GM12874 (cell line): ENCODE measurements at regions not wholly inside any gene's neighbourhood (a gene's known extent, or its start where the extent isn't known, plus 50 kb on each side); places are given as distances from the start of the nearest gene placed in this dataset.

ENCODE experiments used
- TF ChIP-seq, protein P1 (sequence below): IDR thresholded peaks from 2 replicates; pipeline ENCODE4 v1.5.1; 2011; ENCODE audit warnings: low read depth, mild to moderate bottlenecking, control low read depth, low read length, moderate library complexity; ENCODE audit not compliant: insufficient read depth

DNA sequence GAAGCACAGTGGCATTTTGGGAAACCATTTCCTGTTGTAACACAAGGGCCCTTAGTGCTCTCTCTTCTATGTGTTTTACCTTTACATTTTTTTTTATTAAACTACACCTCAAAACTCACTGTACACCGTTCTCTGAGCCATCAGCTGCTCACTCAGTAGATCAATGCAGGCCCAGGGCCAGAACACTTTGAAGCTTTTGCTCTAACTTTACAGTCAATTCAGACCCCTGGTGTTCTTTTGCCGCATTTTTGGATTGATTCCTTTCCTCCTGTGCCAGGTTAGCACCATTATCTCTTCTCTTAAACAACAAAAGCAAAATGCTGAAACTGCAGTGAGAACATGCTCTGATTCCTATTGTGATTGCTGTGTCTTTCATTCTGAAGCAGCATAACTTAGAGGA, 269.8 kb upstream of the RGMB start:
- TF ChIP-seq, protein P1, sequence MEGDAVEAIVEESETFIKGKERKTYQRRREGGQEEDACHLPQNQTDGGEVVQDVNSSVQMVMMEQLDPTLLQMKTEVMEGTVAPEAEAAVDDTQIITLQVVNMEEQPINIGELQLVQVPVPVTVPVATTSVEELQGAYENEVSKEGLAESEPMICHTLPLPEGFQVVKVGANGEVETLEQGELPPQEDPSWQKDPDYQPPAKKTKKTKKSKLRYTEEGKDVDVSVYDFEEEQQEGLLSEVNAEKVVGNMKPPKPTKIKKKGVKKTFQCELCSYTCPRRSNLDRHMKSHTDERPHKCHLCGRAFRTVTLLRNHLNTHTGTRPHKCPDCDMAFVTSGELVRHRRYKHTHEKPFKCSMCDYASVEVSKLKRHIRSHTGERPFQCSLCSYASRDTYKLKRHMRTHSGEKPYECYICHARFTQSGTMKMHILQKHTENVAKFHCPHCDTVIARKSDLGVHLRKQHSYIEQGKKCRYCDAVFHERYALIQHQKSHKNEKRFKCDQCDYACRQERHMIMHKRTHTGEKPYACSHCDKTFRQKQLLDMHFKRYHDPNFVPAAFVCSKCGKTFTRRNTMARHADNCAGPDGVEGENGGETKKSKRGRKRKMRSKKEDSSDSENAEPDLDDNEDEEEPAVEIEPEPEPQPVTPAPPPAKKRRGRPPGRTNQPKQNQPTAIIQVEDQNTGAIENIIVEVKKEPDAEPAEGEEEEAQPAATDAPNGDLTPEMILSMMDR: no peak

DNA sequence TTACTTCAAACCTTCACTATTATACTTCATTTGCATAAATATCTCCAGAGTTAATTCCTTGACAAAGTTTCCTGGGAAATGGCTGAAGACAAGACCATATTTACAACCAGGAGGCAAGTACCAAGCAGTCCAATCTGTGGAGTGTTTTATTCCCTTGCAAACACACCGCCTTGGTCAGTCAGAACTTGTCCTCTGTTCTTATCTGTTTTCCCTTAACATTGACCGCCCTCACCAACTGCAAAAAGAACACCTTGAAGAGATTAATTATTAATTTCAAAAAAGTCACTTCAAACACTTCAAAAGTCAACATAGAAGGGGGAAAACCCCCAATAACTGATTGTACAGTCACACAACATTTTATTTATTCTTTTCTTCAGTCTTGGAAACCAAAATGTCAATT, 269.0 kb upstream of the RGMB start:
- TF ChIP-seq, protein P1: no peak

DNA sequence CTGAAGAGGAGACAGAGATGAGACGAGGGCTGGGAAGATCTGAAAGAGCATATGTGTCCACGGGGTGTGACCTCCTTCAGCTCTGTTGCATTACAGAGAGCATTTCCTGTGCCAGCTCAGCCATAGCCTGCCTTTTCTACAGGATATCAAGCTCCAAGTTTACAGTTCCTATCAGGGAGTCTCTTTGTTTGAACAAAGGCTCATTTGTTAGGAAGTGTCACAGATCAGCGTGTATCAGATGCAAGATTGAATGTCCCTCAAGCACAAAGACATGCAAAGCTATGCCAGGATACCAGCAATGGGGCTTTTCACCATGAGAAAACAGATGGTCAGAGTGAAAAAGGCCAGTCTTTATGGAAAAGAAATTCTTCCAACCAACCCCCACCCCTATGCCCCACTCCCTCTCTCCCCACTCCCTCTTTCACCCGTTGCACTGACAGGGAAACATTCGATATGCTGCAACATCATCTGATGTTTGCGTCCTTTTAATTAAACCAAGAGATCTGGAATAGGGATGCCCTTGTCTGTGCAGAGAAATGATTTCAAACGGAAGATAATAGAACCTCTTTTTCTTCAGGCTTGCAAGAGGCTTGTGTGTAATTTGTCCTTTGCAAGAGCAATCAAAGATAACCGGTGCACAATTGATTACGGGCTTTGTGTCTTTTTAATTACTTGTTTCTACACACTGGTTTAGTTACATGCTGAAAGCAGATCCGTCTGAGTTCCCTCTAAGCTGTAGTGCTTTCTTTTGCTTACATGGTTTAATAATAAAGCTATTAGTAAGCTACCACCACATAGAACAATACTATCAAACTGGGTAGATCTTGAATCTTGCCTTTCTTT, 263.1 kb upstream of the RGMB start:
- TF ChIP-seq, protein P1: no peak

DNA sequence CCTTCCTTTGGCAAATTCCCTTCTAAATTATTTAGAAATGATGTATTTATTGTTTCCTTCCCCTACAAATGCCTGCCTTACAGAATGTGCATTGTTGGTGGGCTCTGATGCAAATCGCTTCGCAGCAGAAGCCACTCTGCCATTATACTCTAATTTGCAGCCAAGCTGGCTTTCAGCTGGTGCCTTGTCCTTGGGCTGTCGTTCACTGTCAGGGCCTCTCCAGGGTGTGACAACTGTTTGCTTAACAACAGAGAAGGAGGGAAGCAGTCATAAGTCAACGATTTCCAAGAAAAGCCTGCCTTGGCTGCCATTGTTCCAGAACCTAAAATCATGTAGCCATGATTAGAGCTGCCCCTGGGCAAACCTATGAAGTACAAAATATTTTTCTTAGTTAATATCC, 260.1 kb upstream of the RGMB start:
- TF ChIP-seq, protein P1: no peak

DNA sequence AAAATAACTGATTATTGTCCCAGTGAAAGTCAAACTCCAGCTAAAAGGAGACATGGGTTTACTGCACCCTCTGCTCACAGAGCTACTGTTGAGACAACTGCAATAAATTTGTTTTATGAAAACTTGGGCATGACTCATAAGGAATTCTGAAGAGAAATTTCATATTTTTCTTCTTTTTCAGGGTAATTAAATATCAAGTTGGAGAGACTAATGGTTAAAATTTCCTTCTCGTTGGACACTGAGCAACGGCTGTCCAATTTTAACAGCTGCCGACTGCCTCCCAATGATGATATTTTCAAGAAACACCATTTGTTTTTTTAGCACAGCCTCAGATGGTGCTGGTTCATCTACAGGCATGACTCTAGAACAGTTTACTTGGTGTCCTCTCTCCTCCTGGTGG, 259.2 kb upstream of the RGMB start:
- TF ChIP-seq, protein P1: no peak

DNA sequence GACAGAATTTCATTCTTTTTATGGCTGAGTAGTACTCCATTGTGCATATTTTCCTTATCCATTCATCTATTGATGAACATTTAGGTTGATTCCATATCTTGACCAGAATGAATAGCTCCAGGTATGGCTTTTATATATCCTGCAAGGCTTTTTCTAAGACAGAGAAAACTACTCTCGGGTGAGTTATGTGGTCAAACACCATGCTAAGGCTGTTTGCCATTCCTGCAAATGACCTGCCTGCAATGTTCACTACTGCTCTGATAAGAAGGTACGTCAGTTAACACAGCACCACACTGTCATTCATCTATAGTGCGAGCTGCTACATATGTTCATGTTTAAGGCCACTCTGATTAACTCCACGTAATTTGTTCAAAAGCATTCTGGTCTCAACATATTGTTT, 256.8 kb upstream of the RGMB start:
- TF ChIP-seq, protein P1: no peak

DNA sequence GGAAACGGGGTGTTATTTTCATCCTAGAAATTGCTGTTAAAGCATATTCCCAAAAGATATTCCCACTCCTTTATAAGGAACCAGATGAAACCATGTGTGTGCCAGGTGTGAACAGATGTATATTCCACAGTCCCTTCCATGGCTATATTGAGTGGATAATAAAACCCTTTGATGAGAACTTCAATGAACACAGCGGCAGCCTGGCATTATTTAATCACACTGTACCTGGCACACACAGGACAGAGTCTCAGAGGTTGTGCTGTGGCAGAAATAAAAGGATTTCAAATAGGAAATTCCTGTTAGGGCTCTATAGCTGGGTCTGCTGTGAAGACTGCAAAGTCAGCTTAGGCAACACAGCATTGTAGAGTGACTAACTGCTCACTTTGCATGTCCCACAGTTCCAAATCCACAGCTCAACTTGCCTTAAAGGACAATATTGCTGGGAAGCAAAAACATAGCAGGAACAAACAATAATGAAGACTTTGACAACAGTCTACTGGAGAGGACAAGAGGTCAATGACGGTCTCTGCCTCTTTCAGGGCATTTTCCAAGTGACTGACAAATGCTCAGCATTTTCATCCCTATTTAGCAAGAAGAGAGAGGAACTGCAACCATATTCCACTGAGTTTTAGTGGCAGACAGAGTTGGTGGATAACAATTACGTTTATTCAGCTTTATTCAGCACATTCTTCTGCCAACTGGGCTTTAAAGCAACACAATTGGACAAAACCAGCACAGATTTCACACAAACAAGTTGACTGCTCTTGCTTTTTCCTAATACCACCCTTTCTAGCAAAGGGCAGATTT, 255.7 kb upstream of the RGMB start:
- TF ChIP-seq, protein P1: no peak
